ENCODE measurements at regions not wholly inside any gene's neighbourhood (a gene's known extent, or its start where the extent isn't known, plus 50 kb on each side); places are given as distances from the start of the nearest gene placed in this dataset.

GRCh38 chr4:13765539-13765938 is 138.0 kb upstream of the BOD1L1 start (continued):
- TF ChIP-seq, protein P1, sequence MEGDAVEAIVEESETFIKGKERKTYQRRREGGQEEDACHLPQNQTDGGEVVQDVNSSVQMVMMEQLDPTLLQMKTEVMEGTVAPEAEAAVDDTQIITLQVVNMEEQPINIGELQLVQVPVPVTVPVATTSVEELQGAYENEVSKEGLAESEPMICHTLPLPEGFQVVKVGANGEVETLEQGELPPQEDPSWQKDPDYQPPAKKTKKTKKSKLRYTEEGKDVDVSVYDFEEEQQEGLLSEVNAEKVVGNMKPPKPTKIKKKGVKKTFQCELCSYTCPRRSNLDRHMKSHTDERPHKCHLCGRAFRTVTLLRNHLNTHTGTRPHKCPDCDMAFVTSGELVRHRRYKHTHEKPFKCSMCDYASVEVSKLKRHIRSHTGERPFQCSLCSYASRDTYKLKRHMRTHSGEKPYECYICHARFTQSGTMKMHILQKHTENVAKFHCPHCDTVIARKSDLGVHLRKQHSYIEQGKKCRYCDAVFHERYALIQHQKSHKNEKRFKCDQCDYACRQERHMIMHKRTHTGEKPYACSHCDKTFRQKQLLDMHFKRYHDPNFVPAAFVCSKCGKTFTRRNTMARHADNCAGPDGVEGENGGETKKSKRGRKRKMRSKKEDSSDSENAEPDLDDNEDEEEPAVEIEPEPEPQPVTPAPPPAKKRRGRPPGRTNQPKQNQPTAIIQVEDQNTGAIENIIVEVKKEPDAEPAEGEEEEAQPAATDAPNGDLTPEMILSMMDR (conservative IDR thresholded peaks at IDR 0.05; ENCODE audit: low read depth in 2 of 2), result no peak
- no peak for TF ChIP-seq POLR2AphosphoS5 (IDR thresholded peaks at IDR 0.05; ENCODE audit: low read depth)
- TF ChIP-seq, protein P2, sequence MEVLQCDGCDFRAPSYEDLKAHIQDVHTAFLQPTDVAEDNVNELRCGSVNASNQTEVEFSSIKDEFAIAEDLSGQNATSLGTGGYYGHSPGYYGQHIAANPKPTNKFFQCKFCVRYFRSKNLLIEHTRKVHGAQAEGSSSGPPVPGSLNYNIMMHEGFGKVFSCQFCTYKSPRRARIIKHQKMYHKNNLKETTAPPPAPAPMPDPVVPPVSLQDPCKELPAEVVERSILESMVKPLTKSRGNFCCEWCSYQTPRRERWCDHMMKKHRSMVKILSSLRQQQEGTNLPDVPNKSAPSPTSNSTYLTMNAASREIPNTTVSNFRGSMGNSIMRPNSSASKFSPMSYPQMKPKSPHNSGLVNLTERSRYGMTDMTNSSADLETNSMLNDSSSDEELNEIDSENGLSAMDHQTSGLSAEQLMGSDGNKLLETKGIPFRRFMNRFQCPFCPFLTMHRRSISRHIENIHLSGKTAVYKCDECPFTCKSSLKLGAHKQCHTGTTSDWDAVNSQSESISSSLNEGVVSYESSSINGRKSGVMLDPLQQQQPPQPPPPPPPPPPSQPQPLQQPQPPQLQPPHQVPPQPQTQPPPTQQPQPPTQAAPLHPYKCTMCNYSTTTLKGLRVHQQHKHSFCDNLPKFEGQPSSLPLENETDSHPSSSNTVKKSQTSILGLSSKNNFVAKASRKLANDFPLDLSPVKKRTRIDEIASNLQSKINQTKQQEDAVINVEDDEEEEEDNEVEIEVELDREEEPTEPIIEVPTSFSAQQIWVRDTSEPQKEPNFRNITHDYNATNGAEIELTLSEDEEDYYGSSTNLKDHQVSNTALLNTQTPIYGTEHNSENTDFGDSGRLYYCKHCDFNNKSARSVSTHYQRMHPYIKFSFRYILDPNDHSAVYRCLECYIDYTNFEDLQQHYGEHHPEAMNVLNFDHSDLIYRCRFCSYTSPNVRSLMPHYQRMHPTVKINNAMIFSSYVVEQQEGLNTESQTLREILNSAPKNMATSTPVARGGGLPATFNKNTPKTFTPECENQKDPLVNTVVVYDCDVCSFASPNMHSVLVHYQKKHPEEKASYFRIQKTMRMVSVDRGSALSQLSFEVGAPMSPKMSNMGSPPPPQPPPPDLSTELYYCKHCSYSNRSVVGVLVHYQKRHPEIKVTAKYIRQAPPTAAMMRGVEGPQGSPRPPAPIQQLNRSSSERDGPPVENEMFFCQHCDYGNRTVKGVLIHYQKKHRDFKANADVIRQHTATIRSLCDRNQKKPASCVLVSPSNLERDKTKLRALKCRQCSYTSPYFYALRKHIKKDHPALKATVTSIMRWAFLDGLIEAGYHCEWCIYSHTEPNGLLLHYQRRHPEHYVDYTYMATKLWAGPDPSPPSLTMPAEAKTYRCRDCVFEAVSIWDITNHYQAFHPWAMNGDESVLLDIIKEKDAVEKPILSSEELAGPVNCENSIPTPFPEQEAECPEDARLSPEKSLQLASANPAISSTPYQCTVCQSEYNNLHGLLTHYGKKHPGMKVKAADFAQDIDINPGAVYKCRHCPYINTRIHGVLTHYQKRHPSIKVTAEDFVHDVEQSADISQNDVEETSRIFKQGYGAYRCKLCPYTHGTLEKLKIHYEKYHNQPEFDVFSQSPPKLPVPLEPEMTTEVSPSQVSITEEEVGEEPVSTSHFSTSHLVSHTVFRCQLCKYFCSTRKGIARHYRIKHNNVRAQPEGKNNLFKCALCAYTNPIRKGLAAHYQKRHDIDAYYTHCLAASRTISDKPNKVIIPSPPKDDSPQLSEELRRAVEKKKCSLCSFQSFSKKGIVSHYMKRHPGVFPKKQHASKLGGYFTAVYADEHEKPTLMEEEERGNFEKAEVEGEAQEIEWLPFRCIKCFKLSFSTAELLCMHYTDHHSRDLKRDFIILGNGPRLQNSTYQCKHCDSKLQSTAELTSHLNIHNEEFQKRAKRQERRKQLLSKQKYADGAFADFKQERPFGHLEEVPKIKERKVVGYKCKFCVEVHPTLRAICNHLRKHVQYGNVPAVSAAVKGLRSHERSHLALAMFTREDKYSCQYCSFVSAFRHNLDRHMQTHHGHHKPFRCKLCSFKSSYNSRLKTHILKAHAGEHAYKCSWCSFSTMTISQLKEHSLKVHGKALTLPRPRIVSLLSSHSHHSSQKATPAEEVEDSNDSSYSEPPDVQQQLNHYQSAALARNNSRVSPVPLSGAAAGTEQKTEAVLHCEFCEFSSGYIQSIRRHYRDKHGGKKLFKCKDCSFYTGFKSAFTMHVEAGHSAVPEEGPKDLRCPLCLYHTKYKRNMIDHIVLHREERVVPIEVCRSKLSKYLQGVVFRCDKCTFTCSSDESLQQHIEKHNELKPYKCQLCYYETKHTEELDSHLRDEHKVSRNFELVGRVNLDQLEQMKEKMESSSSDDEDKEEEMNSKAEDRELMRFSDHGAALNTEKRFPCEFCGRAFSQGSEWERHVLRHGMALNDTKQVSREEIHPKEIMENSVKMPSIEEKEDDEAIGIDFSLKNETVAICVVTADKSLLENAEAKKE (CRISPR knock-in tag; IDR thresholded peaks at IDR 0.05), result no peak
- no peak for TF ChIP-seq ZNF114 (CRISPR knock-in tag; IDR thresholded peaks at IDR 0.05)

DNA sequence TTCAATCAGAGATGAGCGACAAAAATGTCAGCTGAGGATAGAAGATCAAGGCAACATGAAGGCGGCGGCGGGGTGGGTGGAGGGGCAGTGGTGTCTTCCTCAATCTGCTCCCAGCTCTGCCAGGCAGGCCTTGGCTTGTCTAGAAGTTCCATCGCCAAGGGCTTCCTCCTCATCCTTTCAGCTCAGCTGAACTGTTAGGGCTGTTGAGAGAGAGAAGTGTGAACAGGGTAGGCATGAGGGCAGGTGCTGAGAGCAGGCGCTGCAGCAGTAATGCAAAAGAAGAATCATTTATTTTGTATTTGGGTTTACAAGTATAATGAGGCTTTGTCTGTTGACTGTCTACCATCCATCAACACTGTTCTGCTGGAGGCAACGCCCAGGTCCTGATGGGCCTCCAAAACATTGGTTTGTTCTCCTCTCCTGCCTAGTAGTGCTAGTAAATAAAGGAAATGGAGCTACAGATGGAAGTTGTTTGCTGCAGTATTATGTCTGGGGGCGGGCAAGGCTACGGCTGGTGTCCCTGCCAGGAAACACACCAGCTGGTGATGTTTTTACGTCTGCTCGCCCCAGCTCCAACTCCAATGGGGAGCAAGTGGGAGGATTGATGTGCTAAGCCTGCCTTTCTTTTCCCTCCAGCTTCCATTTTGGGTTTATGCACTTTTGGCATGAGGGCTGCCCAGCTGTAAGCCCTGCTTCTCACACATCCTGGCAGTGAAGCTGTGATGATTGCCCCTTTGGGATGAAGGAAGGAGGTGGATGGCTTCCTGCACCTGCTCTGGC is 139.4 kb upstream of the BOD1L1 start:
- Histone ChIP-seq H3K27ac (ENCODE audit: low read depth) (no peak overlapping the region), H3K4me2 (no peak overlapping the region), H3K9me2 (ENCODE audit: insufficient read depth) (peaks cover 3% of the 10 kb centered on the region; the same call in 1 of the 2 replicates), H3K4me3 (no peak overlapping the region), H2AFZ (no peak overlapping the region), H3F3A (replicated peaks; ENCODE audit: low read depth) (no peaks in the 10 kb centered on the region), H3K79me2 (replicated peaks; ENCODE audit: insufficient read depth) (no peaks in the 10 kb centered on the region), H4K20me1 (replicated peaks; ENCODE audit: insufficient read depth) (no peaks in the 10 kb centered on the region), H3K36me3 (ENCODE audit: insufficient read depth) (no peaks in the 10 kb centered on the region; the same call in 1 of the 2 replicates), H3K4me1 (ENCODE audit: insufficient read depth) (no peaks in the 10 kb centered on the region), H3K27me3 (ENCODE audit: insufficient read depth) (no peaks in the 10 kb centered on the region)
- H3K4me3 Mint-ChIP-seq, result no peak overlapping the region
- peaks cover 20% of the 10 kb centered on the region for H3K36me3 Mint-ChIP-seq (ENCODE audit: low read depth)
- H3K27me3 Mint-ChIP-seq (ENCODE audit: insufficient read depth, low read depth, poor library complexity), result no peaks in the 10 kb centered on the region
- H3K4me1 Mint-ChIP-seq, result no peaks in the 10 kb centered on the region
- H3K27ac Mint-ChIP-seq, result no peak overlapping the region
- H3K9me3 Mint-ChIP-seq, result peaks cover 39% of the 10 kb centered on the region
- DNase-seq (ENCODE audit: low spot score) (no peak), ATAC-seq (no peak)
- TF ChIP-seq POLR2AphosphoS5 (IDR thresholded peaks at IDR 0.05; ENCODE audit: low read depth) (no peak), CREB1 (CRISPR knock-in tag; IDR thresholded peaks at IDR 0.05; ENCODE audit: low read depth) (no peak)
- TF ChIP-seq, protein P2 (CRISPR knock-in tag; IDR thresholded peaks at IDR 0.05), result no peak

Measured in GM23338 (cell line).